Neural cell (in vitro differentiated cells): ENCODE measurements at regions not wholly inside any gene's neighbourhood (a gene's known extent, or its start where the extent isn't known, plus 50 kb on each side); places are given as distances from the start of the nearest gene placed in this dataset.

Source experiments
- H2AFZ ChIP-seq: fragments of 200-600, 300-800 bp; sonication (generic), shearing (Covaris generic); 2 replicates; pipeline ENCODE4 v1.6.0; 2014; ENCODE audit warnings: low read depth, mild to moderate bottlenecking, antibody characterized with exemption, low read length, moderate library complexity
- H3F3A ChIP-seq: fragments of 200-600 bp; shearing (Covaris generic); 2 replicates; pipeline ENCODE4 v1.6.1; 2016; ENCODE audit warnings: mild to moderate bottlenecking, moderate library complexity, mixed read lengths, antibody characterized with exemption, low read length; ENCODE audit not compliant: insufficient read depth, poor library complexity, severe bottlenecking
- H3K27ac ChIP-seq: fragments of 200-600, 300-800 bp; sonication (generic), shearing (Covaris generic); 2 replicates; pipeline ENCODE4 v1.5.1; 2014; ENCODE audit warnings: mild to moderate bottlenecking, low read length, moderate library complexity
- H3K27me3 ChIP-seq: fragments of 300-800, 200-600 bp; sonication (generic), shearing (Covaris generic); 2 replicates; pipeline ENCODE4 v1.6.0; 2014; ENCODE audit warnings: mild to moderate bottlenecking, low read depth, low read length, moderate library complexity; ENCODE audit not compliant: insufficient read depth
- H3K36me3 ChIP-seq: fragments of 300-800, 200-600 bp; sonication (generic), shearing (Covaris generic); 2 replicates; pipeline ENCODE4 v1.5.1; 2014; ENCODE audit warnings: mild to moderate bottlenecking, antibody characterized with exemption, low read length, moderate library complexity; ENCODE audit not compliant: insufficient read depth
- H3K4me2 ChIP-seq: fragments of 300-800, 200-600 bp; sonication (generic), shearing (Covaris generic); 2 replicates; pipeline ENCODE4 v1.6.0; 2014; ENCODE audit warnings: mild to moderate bottlenecking, low read length
- H3K4me3 ChIP-seq: fragments of 300-800, 200-600 bp; sonication (generic), shearing (Covaris generic); 2 replicates; pipeline ENCODE4 v1.5.1; 2014; ENCODE audit warnings: mild to moderate bottlenecking, low read length, moderate library complexity
- H3K79me2 ChIP-seq: fragments of 200-600 bp; shearing (Covaris generic); replicated peaks from 2 replicates; pipeline ENCODE4 v1.6.0; 2014; ENCODE audit warnings: mild to moderate bottlenecking, low read length, moderate library complexity; ENCODE audit not compliant: insufficient read depth
- H3K9ac ChIP-seq: fragments of 300-800, 200-600 bp; sonication (generic), shearing (Covaris generic); 2 replicates; pipeline ENCODE4 v1.6.1; 2016; ENCODE audit warnings: mild to moderate bottlenecking, low read length, mixed read lengths
- H3K9me2 ChIP-seq: fragments of 200-600 bp; shearing (Covaris generic); 2 replicates; pipeline ENCODE4 v1.6.1; 2016; ENCODE audit warnings: mild to moderate bottlenecking, low read length, mixed read lengths; ENCODE audit not compliant: insufficient read depth
- H3K9me3 ChIP-seq: fragments of 200-600, 300-800 bp; sonication (generic), shearing (Covaris generic); 2 replicates; pipeline ENCODE4 v1.6.1; 2016; ENCODE audit warnings: mild to moderate bottlenecking, mixed run types, low read length, moderate library complexity, mixed read lengths
- H4K20me1 ChIP-seq: fragments of 200-600 bp; shearing (Covaris generic); 2 replicates; pipeline ENCODE4 v1.6.1; 2016; ENCODE audit warnings: mild to moderate bottlenecking, mixed run types; ENCODE audit not compliant: insufficient read depth
- EP300 ChIP-seq: fragments of 450-650 bp; conservative IDR thresholded peaks from 2 replicates; pipeline ENCODE4 v1.6.1; 2014; ENCODE audit warnings: antibody characterized with exemption, mild to moderate bottlenecking, moderate library complexity; ENCODE audit not compliant: poor library complexity, severe bottlenecking
- EZH2 ChIP-seq: fragments of 200-600, 300-800 bp; shearing (Covaris generic), sonication (generic); IDR thresholded peaks from 2 replicates; pipeline ENCODE4 v1.6.1; 2014; ENCODE audit warnings: antibody characterized with exemption, low read length, borderline replicate concordance, mild to moderate bottlenecking; ENCODE audit not compliant: insufficient read depth, poor library complexity, severe bottlenecking
- MXI1 ChIP-seq: fragments of 450-650 bp; conservative IDR thresholded peaks from 2 replicates; pipeline ENCODE4 v1.6.1; 2014; ENCODE audit warnings: antibody characterized with exemption, mild to moderate bottlenecking; ENCODE audit not compliant: poor library complexity, severe bottlenecking
- POLR2AphosphoS5 ChIP-seq: IDR thresholded peaks from 2 replicates; pipeline ENCODE4 v1.6.1; 2012
- RAD21 ChIP-seq: fragments of 450-650 bp; conservative IDR thresholded peaks from 2 replicates; pipeline ENCODE4 v1.6.1; 2014; ENCODE audit warnings: antibody characterized with exemption, mild to moderate bottlenecking, moderate library complexity
- SMC3 ChIP-seq: fragments of 450-650 bp; conservative IDR thresholded peaks from 2 replicates; pipeline ENCODE4 v1.6.1; 2014; ENCODE audit warnings: antibody characterized with exemption, mild to moderate bottlenecking, moderate library complexity; ENCODE audit not compliant: poor library complexity
- TAF1 ChIP-seq: IDR thresholded peaks from 2 replicates; pipeline ENCODE4 v1.6.1; 2012; ENCODE audit warnings: low read depth
- TF ChIP-seq, protein P1 (sequence below): IDR thresholded peaks from 2 replicates; pipeline ENCODE4 v1.6.1; 2012; ENCODE audit warnings: borderline replicate concordance
- TF ChIP-seq, protein P2 (sequence below): fragments of 450-650 bp; IDR thresholded peaks from 2 replicates; pipeline ENCODE4 v1.5.1; 2014; ENCODE audit warnings: antibody characterized with exemption, mild to moderate bottlenecking, moderate library complexity; ENCODE audit not compliant: poor library complexity, severe bottlenecking

DNA sequence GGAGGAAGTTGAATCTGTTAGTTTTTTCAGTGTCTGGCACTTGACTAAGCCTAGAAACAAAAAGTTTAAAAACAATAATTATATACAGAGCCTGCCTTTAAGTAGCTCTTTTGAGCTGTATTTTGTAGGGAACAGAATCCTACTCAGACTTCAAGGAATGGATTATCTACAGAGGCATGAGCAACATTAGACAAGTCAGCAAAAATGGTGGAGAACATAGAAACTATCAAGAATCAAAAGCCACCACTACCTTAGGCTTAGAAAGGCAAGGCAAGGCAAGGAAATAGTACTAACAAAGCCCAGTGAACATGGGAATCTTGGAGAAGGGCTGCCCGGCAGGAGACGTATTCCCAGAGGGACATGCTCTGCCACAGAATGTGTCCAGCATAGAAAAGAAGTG is 353.6 kb upstream of the FAT3 start:
- Histone ChIP-seq H3K9ac (no peak overlapping the region), H3K9me2 (no peaks in the 10 kb centered on the region), H3K4me3 (no peak overlapping the region), H3K27me3 (no peaks in the 10 kb centered on the region), H3K27ac (no peak overlapping the region), H3F3A (no peaks in the 10 kb centered on the region), H3K4me2 (no peak overlapping the region), H3K79me2 (no peaks in the 10 kb centered on the region), H4K20me1 (no peaks in the 10 kb centered on the region), H2AFZ (no peak overlapping the region), H3K36me3 (no peaks in the 10 kb centered on the region), H3K9me3 (no peaks in the 10 kb centered on the region)
- TF ChIP-seq EP300, result no peak
- TF ChIP-seq, protein P1, sequence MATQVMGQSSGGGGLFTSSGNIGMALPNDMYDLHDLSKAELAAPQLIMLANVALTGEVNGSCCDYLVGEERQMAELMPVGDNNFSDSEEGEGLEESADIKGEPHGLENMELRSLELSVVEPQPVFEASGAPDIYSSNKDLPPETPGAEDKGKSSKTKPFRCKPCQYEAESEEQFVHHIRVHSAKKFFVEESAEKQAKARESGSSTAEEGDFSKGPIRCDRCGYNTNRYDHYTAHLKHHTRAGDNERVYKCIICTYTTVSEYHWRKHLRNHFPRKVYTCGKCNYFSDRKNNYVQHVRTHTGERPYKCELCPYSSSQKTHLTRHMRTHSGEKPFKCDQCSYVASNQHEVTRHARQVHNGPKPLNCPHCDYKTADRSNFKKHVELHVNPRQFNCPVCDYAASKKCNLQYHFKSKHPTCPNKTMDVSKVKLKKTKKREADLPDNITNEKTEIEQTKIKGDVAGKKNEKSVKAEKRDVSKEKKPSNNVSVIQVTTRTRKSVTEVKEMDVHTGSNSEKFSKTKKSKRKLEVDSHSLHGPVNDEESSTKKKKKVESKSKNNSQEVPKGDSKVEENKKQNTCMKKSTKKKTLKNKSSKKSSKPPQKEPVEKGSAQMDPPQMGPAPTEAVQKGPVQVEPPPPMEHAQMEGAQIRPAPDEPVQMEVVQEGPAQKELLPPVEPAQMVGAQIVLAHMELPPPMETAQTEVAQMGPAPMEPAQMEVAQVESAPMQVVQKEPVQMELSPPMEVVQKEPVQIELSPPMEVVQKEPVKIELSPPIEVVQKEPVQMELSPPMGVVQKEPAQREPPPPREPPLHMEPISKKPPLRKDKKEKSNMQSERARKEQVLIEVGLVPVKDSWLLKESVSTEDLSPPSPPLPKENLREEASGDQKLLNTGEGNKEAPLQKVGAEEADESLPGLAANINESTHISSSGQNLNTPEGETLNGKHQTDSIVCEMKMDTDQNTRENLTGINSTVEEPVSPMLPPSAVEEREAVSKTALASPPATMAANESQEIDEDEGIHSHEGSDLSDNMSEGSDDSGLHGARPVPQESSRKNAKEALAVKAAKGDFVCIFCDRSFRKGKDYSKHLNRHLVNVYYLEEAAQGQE, result no peak
- TF ChIP-seq, protein P2, sequence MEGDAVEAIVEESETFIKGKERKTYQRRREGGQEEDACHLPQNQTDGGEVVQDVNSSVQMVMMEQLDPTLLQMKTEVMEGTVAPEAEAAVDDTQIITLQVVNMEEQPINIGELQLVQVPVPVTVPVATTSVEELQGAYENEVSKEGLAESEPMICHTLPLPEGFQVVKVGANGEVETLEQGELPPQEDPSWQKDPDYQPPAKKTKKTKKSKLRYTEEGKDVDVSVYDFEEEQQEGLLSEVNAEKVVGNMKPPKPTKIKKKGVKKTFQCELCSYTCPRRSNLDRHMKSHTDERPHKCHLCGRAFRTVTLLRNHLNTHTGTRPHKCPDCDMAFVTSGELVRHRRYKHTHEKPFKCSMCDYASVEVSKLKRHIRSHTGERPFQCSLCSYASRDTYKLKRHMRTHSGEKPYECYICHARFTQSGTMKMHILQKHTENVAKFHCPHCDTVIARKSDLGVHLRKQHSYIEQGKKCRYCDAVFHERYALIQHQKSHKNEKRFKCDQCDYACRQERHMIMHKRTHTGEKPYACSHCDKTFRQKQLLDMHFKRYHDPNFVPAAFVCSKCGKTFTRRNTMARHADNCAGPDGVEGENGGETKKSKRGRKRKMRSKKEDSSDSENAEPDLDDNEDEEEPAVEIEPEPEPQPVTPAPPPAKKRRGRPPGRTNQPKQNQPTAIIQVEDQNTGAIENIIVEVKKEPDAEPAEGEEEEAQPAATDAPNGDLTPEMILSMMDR, result no peak

DNA sequence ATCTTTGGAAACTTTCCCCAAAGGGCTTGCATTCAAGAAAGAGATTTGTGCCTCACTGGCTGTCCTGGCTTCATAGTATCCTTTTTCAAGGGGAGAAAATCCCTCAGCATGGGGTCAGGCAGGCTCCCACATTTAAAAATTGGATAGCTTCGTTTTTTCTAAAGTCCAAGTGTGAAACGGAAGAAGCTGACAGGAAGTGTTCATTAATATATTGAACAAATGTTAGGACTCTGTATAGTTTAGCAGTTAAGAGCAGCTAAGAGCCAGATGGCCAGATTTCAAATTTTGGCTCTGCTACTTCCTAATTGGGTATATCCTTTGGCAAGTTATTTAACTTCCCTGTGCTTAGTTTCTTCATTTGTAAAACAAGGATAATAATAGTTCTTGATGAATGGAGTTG is 354.9 kb upstream of the FAT3 start:
- Histone ChIP-seq H3K27me3 (no peaks in the 10 kb centered on the region), H3K9ac (no peak overlapping the region), H3K27ac (no peak overlapping the region), H3F3A (no peaks in the 10 kb centered on the region), H3K9me3 (no peaks in the 10 kb centered on the region), H3K79me2 (no peaks in the 10 kb centered on the region), H3K4me2 (no peak overlapping the region), H3K9me2 (no peaks in the 10 kb centered on the region), H3K36me3 (no peaks in the 10 kb centered on the region), H3K4me3 (no peak overlapping the region), H2AFZ (no peak overlapping the region), H4K20me1 (no peaks in the 10 kb centered on the region)
- TF ChIP-seq MXI1, result no peak

DNA sequence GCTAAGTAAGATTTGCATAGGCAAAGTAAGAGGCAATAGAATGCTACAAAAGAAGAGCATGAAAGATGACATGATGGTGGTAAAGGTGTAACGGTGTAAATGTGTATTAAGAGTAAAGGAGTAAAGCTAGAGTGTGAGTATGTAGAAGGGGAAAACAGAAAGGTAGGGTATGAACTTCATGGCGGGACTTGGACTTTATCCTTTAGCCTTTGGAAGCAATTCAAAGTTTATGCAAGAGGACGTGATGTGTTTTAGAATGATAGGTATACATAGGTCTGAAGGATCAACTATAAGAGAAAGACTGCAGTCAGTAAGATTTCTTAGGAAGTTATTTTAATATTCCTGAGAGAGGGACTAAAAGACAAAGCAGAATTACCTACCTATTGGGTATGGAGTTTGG is 358.0 kb upstream of the FAT3 start:
- no peak overlapping the region for H3K4me3 ChIP-seq
- H3K27me3 ChIP-seq, result no peaks in the 10 kb centered on the region
- H3K79me2 ChIP-seq, result no peaks in the 10 kb centered on the region
- no peak for TF ChIP-seq EP300
- no peak for TF ChIP-seq SMC3
- no peak for TF ChIP-seq EZH2
- TF ChIP-seq POLR2AphosphoS5, result no peak
- TF ChIP-seq, protein P2, result no peak
- no peak for TF ChIP-seq TAF1
- TF ChIP-seq RAD21, result no peak
- TF ChIP-seq, protein P1, result no peak
- TF ChIP-seq MXI1, result no peak
- H3F3A ChIP-seq, result no peaks in the 10 kb centered on the region
- H3K9me2 ChIP-seq, result no peaks in the 10 kb centered on the region
- no peaks in the 10 kb centered on the region for H3K36me3 ChIP-seq
- H3K4me2 ChIP-seq, result no peak overlapping the region
- no peak overlapping the region for H3K27ac ChIP-seq
- H2AFZ ChIP-seq, result no peak overlapping the region
- no peaks in the 10 kb centered on the region for H3K9me3 ChIP-seq
- no peaks in the 10 kb centered on the region for H4K20me1 ChIP-seq
- no peak overlapping the region for H3K9ac ChIP-seq
